ENCODE measurements at regions not wholly inside any gene's neighbourhood (a gene's known extent, or its start where the extent isn't known, plus 50 kb on each side); places are given as distances from the start of the nearest gene placed in this dataset.

GRCh38 chr6:170131351-170131750 lies 159.5 kb downstream of the DLL1 start:
- DNase-seq = no peak

- DNase-seq = no peak
These were observed 160.1 kb downstream of the DLL1 start for GRCh38 chr6:170130771-170131241.

GRCh38 chr6:170130201-170130621 lies 160.7 kb downstream of the DLL1 start:
- no peak for DNase-seq

GRCh38 chr6:170129691-170130171 lies 161.1 kb downstream of the DLL1 start:
- peak; percentile 83 to 92 for DNase-seq

GRCh38 chr6:170128811-170129681 lies 161.8 kb downstream of the DLL1 start:
- DNase-seq = no peak

GRCh38 chr6:170128346-170128745 lies 162.5 kb downstream of the DLL1 start:
- DNase-seq = no peak

GRCh38 chr6:170127151-170127550 lies 163.7 kb downstream of the DLL1 start:
- DNase-seq = no peak

- DNase-seq = no peak
These were observed 165.2 kb downstream of the DLL1 start for GRCh38 chr6:170125456-170126300.

GRCh38 chr6:170124836-170125235 lies 166.0 kb downstream of the DLL1 start:
- no peak for DNase-seq

GRCh38 chr6:170124150-170124549 lies 166.7 kb downstream of the DLL1 start:
- no peak for DNase-seq

- no peak for DNase-seq
These were observed 168.2 kb downstream of the DLL1 start for GRCh38 chr6:170122651-170123050.

- DNase-seq = no peak
These were observed 173.5 kb downstream of the DLL1 start for GRCh38 chr6:170117111-170117972.

GRCh38 chr6:170116636-170117035 lies 174.2 kb downstream of the DLL1 start:
- DNase-seq = no peak

- no peak for DNase-seq
These were observed 175.7 kb downstream of the DLL1 start for GRCh38 chr6:170114956-170115855.

- DNase-seq = no peak
These were observed 176.5 kb downstream of the DLL1 start for GRCh38 chr6:170114187-170114945.

GRCh38 chr6:170113141-170113540 lies 177.7 kb downstream of the DLL1 start:
- no peak for DNase-seq

- DNase-seq = no peak
These were observed 178.4 kb downstream of the DLL1 start for GRCh38 chr6:170112583-170112860.

- DNase-seq = no peak
These were observed 178.9 kb downstream of the DLL1 start for GRCh38 chr6:170111816-170112582.

- DNase-seq = no peak
These were observed 179.7 kb downstream of the DLL1 start for GRCh38 chr6:170111141-170111664.

Measured in SHP77 (cell line).